K562 (cell line): ENCODE measurements at regions not wholly inside any gene's neighbourhood (a gene's known extent, or its start where the extent isn't known, plus 50 kb on each side); places are given as distances from the start of the nearest gene placed in this dataset.

ENCODE experiments used
- ATAC-seq: fragments of 200-7000 bp; cut with Tn5 transposase; 3 replicates; pipeline ENCODE4 v1.9.1; 2020; ENCODE audit warnings: moderate library complexity
- BruUV-seq: library from RNA; stranded (reverse); fragments of 400-500 nt; replicated peaks from 2 replicates; lab custom pipeline; 2021; lab: Mats Ljungman, UMichigan
- CTCF ChIA-PET: fragments of 300-600 bp; formaldehyde crosslinking; extraction: SDS; loops from one replicate; lab custom pipeline; 2021; ENCODE audit warnings: low intra/inter-chr PET ratio; lab: Yijun Ruan, JAX
- POLR2A ChIA-PET: fragments of 300-600, 350-650 bp; sonication (Branson Sonifier 250); formaldehyde crosslinking; extraction: SDS; loops from one replicate; lab custom pipeline; 2021; ENCODE audit warnings: antibody characterized with exemption, inconsistent platforms; lab: Yijun Ruan, JAX
- DNase-seq, 4 experiments: peaks; one replicate each; pipeline versions ENCODE4 v3.0.0 to v3.0.0-alpha.2; 2011 to 2018; ENCODE audit warnings: low spot score in 3 of 4, mixed read lengths in 3 of 4; ENCODE audit errors: extremely low read depth in 1 of 4
- FAIRE-seq: peaks from 2 replicates; lab custom pipeline; 2011; peaks lifted over from hg19 to GRCh38; lab: Jason Lieb, UNC
- H2AFZ ChIP-seq: 2 replicates; pipeline ENCODE4 v1.6.0; 2011; ENCODE audit warnings: low read depth, low read length, control low read depth, inconsistent platforms
- H3K27ac ChIP-seq: fragments of 200-600 bp; 3 replicates; pipeline ENCODE4 v1.8.0; 2011; ENCODE audit warnings: low read depth, mild to moderate bottlenecking, control low read depth, inconsistent platforms, low read length, moderate library complexity, mixed read lengths; ENCODE audit errors: extremely low read depth
- H3K27me3 ChIP-seq, 2 experiments: fragments of 300-600 bp in 1 of 2; 2 replicates in 1 of 2; 3 replicates in 1 of 2; pipeline versions ENCODE4 v1.6.0 to v1.8.0; 2011; ENCODE audit warnings: inconsistent platforms in 2 of 2, low read length in 2 of 2, mild to moderate bottlenecking in 1 of 2, mixed read lengths in 1 of 2, moderate library complexity in 1 of 2; ENCODE audit not compliant: control insufficient read depth in 2 of 2, insufficient read depth in 2 of 2
- H3K36me3 ChIP-seq: fragments of 300-600 bp; 3 replicates; pipeline ENCODE4 v1.8.0; 2011; ENCODE audit warnings: mild to moderate bottlenecking, low read length, inconsistent platforms; ENCODE audit not compliant: control insufficient read depth, insufficient read depth
- H3K4me1 ChIP-seq, 2 experiments: fragments of 200-600 bp in 1 of 2; replicated peaks in 1 of 2; 2 replicates in 1 of 2; 3 replicates in 1 of 2; pipeline versions ENCODE4 v1.5.1 to v1.8.0; 2011; ENCODE audit warnings: inconsistent platforms in 2 of 2, low read length in 2 of 2, mild to moderate bottlenecking in 1 of 2, mixed read lengths in 1 of 2, moderate library complexity in 1 of 2; ENCODE audit not compliant: control insufficient read depth in 2 of 2, insufficient read depth in 2 of 2
- H3K4me2 ChIP-seq: 2 replicates; pipeline ENCODE4 v1.6.1; 2011; ENCODE audit warnings: low read length, control low read depth, inconsistent platforms, mixed read lengths; ENCODE audit not compliant: insufficient read depth
- H3K4me3 ChIP-seq: fragments of 200-600 bp; sonication (generic), shearing (Covaris generic); 2 replicates; pipeline ENCODE4 v1.5.1; 2016; ENCODE audit warnings: control low read depth, inconsistent platforms
- H3K79me2 ChIP-seq: fragments of 200-600 bp; 3 replicates; pipeline ENCODE4 v1.8.0; 2011; ENCODE audit warnings: low read length, inconsistent platforms; ENCODE audit not compliant: control insufficient read depth, insufficient read depth
- H3K9ac ChIP-seq, 2 experiments: 2 replicates each; pipeline versions ENCODE4 v1.6.0 to v1.6.1; 2011; ENCODE audit warnings: low read depth in 2 of 2, low read length in 2 of 2, control low read depth in 1 of 2, inconsistent platforms in 1 of 2, mild to moderate bottlenecking in 1 of 2, mixed read lengths in 1 of 2; ENCODE audit not compliant: insufficient read depth in 1 of 2
- H3K9me1 ChIP-seq: one replicate; pipeline ENCODE4 v1.6.0; 2011; ENCODE audit warnings: inconsistent platforms, mild to moderate bottlenecking, low read length, moderate library complexity; ENCODE audit not compliant: control insufficient read depth, insufficient read depth
- H3K9me3 ChIP-seq: replicated peaks from 2 replicates; pipeline ENCODE4 v1.5.1; 2011; ENCODE audit warnings: low read depth, low read length, inconsistent platforms; ENCODE audit not compliant: control insufficient read depth, insufficient read depth
- H4K20me1 ChIP-seq: replicated peaks from 2 replicates; pipeline ENCODE4 v1.6.1; 2011; ENCODE audit warnings: low read length, inconsistent platforms, mixed read lengths; ENCODE audit not compliant: control insufficient read depth, insufficient read depth
- C11orf30 ChIP-seq: fragments of 450-650 bp; IDR thresholded peaks from 2 replicates; pipeline ENCODE4 v1.6.1; 2016; ENCODE audit warnings: low read depth, mild to moderate bottlenecking
- CEBPZ ChIP-seq: fragments of 150-350 bp; IDR thresholded peaks from 2 replicates; pipeline ENCODE4 v1.6.1; 2014; ENCODE audit warnings: low read depth, mild to moderate bottlenecking, low read length, borderline replicate concordance
- CREB3 ChIP-seq: fragments of 450-650 bp; conservative IDR thresholded peaks from 2 replicates; pipeline ENCODE4 v1.6.1; 2016; ENCODE audit warnings: missing genetic modification characterization, low read depth, mild to moderate bottlenecking, missing compliant biosample characterization, moderate library complexity
- GTF2B ChIP-seq: IDR thresholded peaks from 2 replicates; pipeline ENCODE4 v1.6.1; 2011; ENCODE audit not compliant: insufficient read length; ENCODE audit errors: extremely low read depth
- JUND ChIP-seq, 2 experiments: IDR thresholded peaks; 2 replicates in 1 of 2; 3 replicates in 1 of 2; pipeline ENCODE4 v1.6.1; 2011; ENCODE audit warnings: borderline replicate concordance in 2 of 2, low read depth in 2 of 2, low read length in 2 of 2, improper control_type of control experiment in 1 of 2, missing biosample characterization in 1 of 2, missing genetic modification characterization in 1 of 2, missing genetic modification reagents in 1 of 2
- NR2F6 ChIP-seq: fragments of 450-650 bp; formaldehyde crosslinking; IDR thresholded peaks from 2 replicates; pipeline ENCODE4 v1.4.0; 2020; ENCODE audit warnings: mild to moderate bottlenecking
- POLR2AphosphoS2 ChIP-seq: IDR thresholded peaks from 2 replicates; pipeline ENCODE4 v1.6.1; 2012; ENCODE audit warnings: low read length, improper control_type of control experiment
- SOX6 ChIP-seq: fragments of 450-650 bp; IDR thresholded peaks from 2 replicates; pipeline ENCODE4 v1.6.1; 2014; ENCODE audit warnings: mild to moderate bottlenecking
- TGIF2 ChIP-seq: sonication (generic); formaldehyde crosslinking; IDR thresholded peaks from 2 replicates; pipeline ENCODE4 v1.8.1; 2022; ENCODE audit warnings: mild to moderate bottlenecking, missing genetic modification reagents, moderate library complexity
- ZBED1 ChIP-seq: IDR thresholded peaks from 2 replicates; pipeline ENCODE4 v1.6.1; 2014
- WGBS: fragments of 100-300 bp; shearing (Covaris generic); methylation state at CpG from one replicate; pipeline ENCODE4 v1.1.6; 2016; ENCODE audit warnings: low coverage, mixed read lengths; ENCODE audit not compliant: insufficient coverage; ENCODE audit errors: missing lambda C conversion rate; 5-methylcytosine and 5-hydroxymethylcytosine counted together
- in situ Hi-C: fragments of 300-500 bp; cut with MboI; formaldehyde crosslinking; loops from 4 replicates; pipeline ENCODE4 v1.15.0; 2018; ENCODE audit warnings: inconsistent platforms, mixed read lengths
- intact Hi-C: fragments of 100-400 bp; cut with micrococcal nuclease; formaldehyde crosslinking; loops from 2 replicates; pipeline ENCODE4 v1.14.2; 2022

GRCh38 chr4:178056996-178057395, 614.8 kb upstream of the AGA start:
- no peaks in the 10 kb centered on the region for H3K79me2 ChIP-seq
- in situ Hi-C loops (no loop called here), intact Hi-C loops (no loop called here)
- no peak overlapping the region for H3K4me3 ChIP-seq
- ChIA-PET CTCF (no interaction called here), POLR2A (no interaction called here)
- H4K20me1 ChIP-seq = no peaks in the 10 kb centered on the region
- H2AFZ ChIP-seq = no peak overlapping the region
- no peak overlapping the region for H3K27ac ChIP-seq
- FAIRE-seq = no peak
- no peak for DNase-seq
- no peak for TF ChIP-seq POLR2AphosphoS2
- TF ChIP-seq CREB3 (tag) = no peak
- TF ChIP-seq NR2F6 (CRISPR knock-in tag) = no peak
- TF ChIP-seq SOX6 = no peak
- TF ChIP-seq ZBED1 = no peak
- TF ChIP-seq JUND (IDR thresholded peaks at IDR 0.05; ENCODE audit: borderline replicate concordance, low read depth, low read length) = no peak
- TF ChIP-seq JUND (tag; IDR thresholded peaks at IDR 0.05; ENCODE audit: borderline replicate concordance, low read depth, low read length) = no peak
- no TSS peak for BruUV-seq
- H3K9ac ChIP-seq = no peak overlapping the region
- no peak overlapping the region for H3K4me2 ChIP-seq
- WGBS = 0% methylated on average over 1 of the region's 1 CpG
- H3K27me3 ChIP-seq = no peaks in the 10 kb centered on the region
- H3K9me1 ChIP-seq = no peaks in the 10 kb centered on the region
- H3K4me1 ChIP-seq = no peaks in the 10 kb centered on the region
- no peaks in the 10 kb centered on the region for H3K36me3 ChIP-seq
- ATAC-seq = no peak
- no peaks in the 10 kb centered on the region; the same call in 1 of the 2 replicates for H3K9me3 ChIP-seq

GRCh38 chr4:178063568-178063967, 621.3 kb upstream of the AGA start:
- POLR2A ChIA-PET = no interaction called here
- Histone ChIP-seq H3K36me3 (no peaks in the 10 kb centered on the region), H3K79me2 (no peaks in the 10 kb centered on the region), H3K4me2 (no peak overlapping the region), H3K9me3 (no peaks in the 10 kb centered on the region; the same call in 1 of the 2 replicates), H2AFZ (no peak overlapping the region), H3K9ac (no peak overlapping the region), H3K9me1 (no peaks in the 10 kb centered on the region), H3K27me3 (no peaks in the 10 kb centered on the region), H3K4me1 (no peaks in the 10 kb centered on the region), H3K4me3 (no peak overlapping the region), H4K20me1 (no peaks in the 10 kb centered on the region), H3K27ac (no peak overlapping the region)
- TF ChIP-seq TGIF2 (no peak), CEBPZ (no peak), C11orf30 (no peak), GTF2B (no peak)
- FAIRE-seq (no peak), DNase-seq (no peak), ATAC-seq (no peak)
- CTCF ChIA-PET = no interaction called here
- intact Hi-C loops = no loop called here
- WGBS = 0% methylated on average over 1 of the region's 1 CpG
- in situ Hi-C loops = no loop called here
- no TSS peak for BruUV-seq
